GM12878 (cell line): ENCODE measurements at regions not wholly inside any gene's neighbourhood (a gene's known extent, or its start where the extent isn't known, plus 50 kb on each side); places are given as distances from the start of the nearest gene placed in this dataset.

Source experiments
- ATAC-seq: fragments of 200-7000 bp; cut with Tn5 transposase; 3 replicates; pipeline ENCODE4 v1.9.1; 2020; ENCODE audit warnings: mild to moderate bottlenecking, moderate library complexity
- BruUV-seq: library from RNA; stranded (reverse); fragments of 400-500 nt; replicated peaks from 2 replicates; lab custom pipeline; 2021; lab: Mats Ljungman, UMichigan
- CTCF ChIA-PET: fragments of 300-600 bp; sonication (Branson Sonifier 250); formaldehyde crosslinking; extraction: SDS; loops from one replicate; lab custom pipeline; 2021; ENCODE audit warnings: inconsistent platforms; lab: Yijun Ruan, JAX
- POLR2A ChIA-PET: fragments of 350-600 bp; formaldehyde crosslinking; extraction: SDS; loops from one replicate; lab custom pipeline; 2021; ENCODE audit warnings: inconsistent platforms; lab: Charles Lee
- RAD21 ChIA-PET: fragments of 300-600 bp; sonication (Branson Sonifier 250); formaldehyde crosslinking; loops from one replicate; lab custom pipeline; 2023; ENCODE audit warnings: antibody characterized with exemption; ENCODE audit not compliant: unreplicated experiment; lab: Charles Lee
- SMC1A ChIA-PET: fragments of 300-600 bp; sonication (Branson Sonifier 250); formaldehyde crosslinking; loops from one replicate; lab custom pipeline; 2023; ENCODE audit not compliant: unreplicated experiment, uncharacterized antibody; lab: Charles Lee
- DNase-seq: peaks from one replicate; pipeline ENCODE4 v3.0.0-alpha.2; 2011; ENCODE audit warnings: low read depth, low spot score
- FAIRE-seq: peaks from 3 replicates; lab custom pipeline; 2011; peaks lifted over from hg19 to GRCh38; lab: Jason Lieb, UNC
- H2AFZ ChIP-seq: 2 replicates; pipeline ENCODE4 v1.6.0; 2011; ENCODE audit warnings: low read depth, low read length, control low read depth; ENCODE audit not compliant: control insufficient read depth
- H3K27ac ChIP-seq: 2 replicates; pipeline ENCODE4 v1.5.1; 2011; ENCODE audit warnings: control low read depth; ENCODE audit not compliant: control insufficient read depth, insufficient read depth
- H3K27me3 ChIP-seq, 2 experiments: replicated peaks in 1 of 2; 2 replicates each; pipeline versions ENCODE4 v1.6.0 to v1.6.1; 2011; ENCODE audit warnings: low read length in 1 of 2; ENCODE audit not compliant: control insufficient read depth in 2 of 2, insufficient read depth in 2 of 2
- H3K36me3 ChIP-seq, 2 experiments: 2 replicates each; pipeline ENCODE4 v1.5.1; 2011; ENCODE audit warnings: low read length in 1 of 2; ENCODE audit not compliant: control insufficient read depth in 2 of 2, insufficient read depth in 2 of 2
- H3K4me1 ChIP-seq: 2 replicates; pipeline ENCODE4 v1.6.1; 2011; ENCODE audit warnings: mild to moderate bottlenecking, low read length, moderate library complexity, mixed read lengths; ENCODE audit not compliant: control insufficient read depth, insufficient read depth
- H3K4me2 ChIP-seq: 2 replicates; pipeline ENCODE4 v1.6.0; 2011; ENCODE audit warnings: control low read depth; ENCODE audit not compliant: control insufficient read depth, insufficient read depth
- H3K4me3 ChIP-seq: fragments of 200-600 bp; sonication (generic); 2 replicates; pipeline ENCODE4 v1.5.1; 2016
- H3K79me2 ChIP-seq: 2 replicates; pipeline ENCODE4 v1.6.0; 2011; ENCODE audit warnings: low read length; ENCODE audit not compliant: control insufficient read depth, insufficient read depth
- H3K9ac ChIP-seq: 2 replicates; pipeline ENCODE4 v1.8.0; 2011; ENCODE audit warnings: low read length, control low read depth, mixed read lengths; ENCODE audit not compliant: control insufficient read depth, insufficient read depth
- H3K9me3 ChIP-seq: replicated peaks from 3 replicates; pipeline ENCODE4 v1.5.1; 2011; ENCODE audit warnings: mild to moderate bottlenecking, low read length; ENCODE audit not compliant: control insufficient read depth, insufficient read depth
- H4K20me1 ChIP-seq: 2 replicates; pipeline ENCODE4 v1.6.0; 2011; ENCODE audit not compliant: control insufficient read depth, insufficient read depth
- CBFB ChIP-seq: IDR thresholded peaks from 2 replicates; pipeline ENCODE4 v1.6.1; 2016; ENCODE audit warnings: antibody characterized with exemption, low read depth
- FOXK2 ChIP-seq: fragments of 450-650 bp; IDR thresholded peaks from 2 replicates; pipeline ENCODE4 v1.6.1; 2017; ENCODE audit warnings: mild to moderate bottlenecking, moderate library complexity
- ZNF207 ChIP-seq: fragments of 450-650 bp; IDR thresholded peaks from 2 replicates; pipeline ENCODE4 v1.6.1; 2014; ENCODE audit warnings: antibody characterized with exemption, mild to moderate bottlenecking, borderline replicate concordance
- ZNF384 ChIP-seq: IDR thresholded peaks from 2 replicates; pipeline ENCODE4 v1.6.1; 2012; ENCODE audit warnings: low read depth, mild to moderate bottlenecking, low read length, improper control_type of control experiment, borderline replicate concordance
- ZZZ3 ChIP-seq: IDR thresholded peaks from 2 replicates; pipeline ENCODE4 v1.6.1; 2011; ENCODE audit warnings: low read depth; ENCODE audit not compliant: control insufficient read depth, insufficient read length
- WGBS: methylation state at CpG from one replicate; pipeline ENCODE4 v1.1.6; 2016; ENCODE audit warnings: low lambda C conversion rate; ENCODE audit not compliant: insufficient replicate concordance, insufficient coverage; ENCODE audit errors: missing lambda C conversion rate; 5-methylcytosine and 5-hydroxymethylcytosine counted together
- in situ Hi-C: fragments of 300-500 bp; cut with MboI; formaldehyde crosslinking; loops from 9 replicates; pipeline ENCODE4 v1.14.3; 2018; ENCODE audit warnings: mixed read lengths
- intact Hi-C: fragments of 100-400 bp; cut with micrococcal nuclease; formaldehyde crosslinking; loops from one replicate; pipeline ENCODE4 v1.14.2; 2022; ENCODE audit not compliant: unreplicated experiment
- TF ChIP-seq, protein P1 (sequence below): fragments of 150-350 bp; IDR thresholded peaks from 2 replicates; pipeline ENCODE4 v1.6.1; 2016; ENCODE audit warnings: low read depth, low read length
- TF ChIP-seq, protein P2 (sequence below): fragments of 450-650 bp; IDR thresholded peaks from 2 replicates; pipeline ENCODE4 v1.6.1; 2018; ENCODE audit warnings: mild to moderate bottlenecking, low read depth, moderate library complexity; ENCODE audit not compliant: partially characterized antibody

DNA sequence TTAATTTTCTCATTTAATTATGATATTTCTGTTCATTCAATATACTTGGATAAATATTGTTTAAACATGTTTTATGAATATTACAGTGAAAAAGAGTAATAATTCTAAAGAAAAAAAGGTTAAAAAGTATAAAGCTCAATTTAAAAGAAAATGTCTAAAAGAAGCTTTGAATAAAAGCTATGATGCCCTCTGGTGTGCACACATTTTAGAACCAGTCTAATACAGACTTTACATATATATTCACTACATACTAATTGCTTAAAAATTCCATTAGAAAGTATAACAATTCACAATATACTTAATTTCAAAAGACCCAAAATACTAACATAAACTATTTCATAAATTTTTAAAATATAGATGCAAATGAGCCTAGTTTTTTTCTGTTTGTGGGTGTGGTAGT lies 909.1 kb upstream of the ROBO1 start:
- RAD21 ChIA-PET: interaction anchor here (0.9 to 1.1 kb wide), 2 partner anchors 68 to 1156 kb away, joined by 3 to 4 read pairs; no protein-coding TSS in a partner anchor

DNA sequence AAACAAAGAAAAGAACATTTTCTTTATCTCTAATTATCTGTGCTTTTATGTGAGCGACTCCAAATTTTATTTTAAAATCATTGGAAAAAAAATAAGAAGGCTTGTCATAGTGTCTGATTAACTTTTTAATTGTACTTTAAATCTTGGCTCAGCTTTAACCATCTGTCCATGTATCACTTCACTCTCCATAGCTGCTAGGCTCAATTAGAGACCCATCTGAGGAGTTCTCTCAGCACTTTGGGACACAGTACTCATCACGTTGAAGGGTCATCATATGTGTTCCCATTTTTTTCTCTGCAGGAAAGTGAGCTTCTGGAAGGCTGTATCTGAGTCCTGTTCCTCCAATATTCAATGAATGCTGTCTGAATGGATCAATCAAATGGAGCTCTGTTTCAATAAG lies 908.5 kb upstream of the ROBO1 start:
- no peak overlapping the region for H3K9ac ChIP-seq
- ChIA-PET RAD21 (interaction anchor here (0.9 kb wide), 1 partner anchor 67 kb away, joined by 4 read pairs; no protein-coding TSS in a partner anchor), SMC1A (interaction anchor here (1.0 kb wide), 1 partner anchor 150 kb away, joined by 4 read pairs; no protein-coding TSS in a partner anchor), CTCF (interaction anchor here (0.8 to 1.5 kb wide), 3 partner anchors 11 to 150 kb away, joined by 3 to 7 read pairs (median 3); no protein-coding TSS in a partner anchor), POLR2A (no interaction called here)
- intact Hi-C loops: no loop called here
- no peaks in the 10 kb centered on the region for H3K36me3 ChIP-seq
- no peaks in the 10 kb centered on the region for H3K9me3 ChIP-seq
- no peak overlapping the region for H3K4me2 ChIP-seq
- DNase-seq: no peak
- H3K4me1 ChIP-seq: no peaks in the 10 kb centered on the region
- no peaks in the 10 kb centered on the region for H4K20me1 ChIP-seq
- no peaks in the 10 kb centered on the region for H3K79me2 ChIP-seq
- ATAC-seq: no peak
- FAIRE-seq: no peak
- H3K27ac ChIP-seq: no peak overlapping the region
- WGBS: 42% methylated on average over 2 of the region's 2 CpGs
- no peak overlapping the region for H3K4me3 ChIP-seq
- BruUV-seq: no TSS peak
- H3K27me3 ChIP-seq: no peaks in the 10 kb centered on the region
- H2AFZ ChIP-seq: no peak overlapping the region
- in situ Hi-C loops: no loop called here
- TF ChIP-seq ZNF384: no peak
- TF ChIP-seq ZNF207: no peak
- no peak for TF ChIP-seq CBFB
- TF ChIP-seq, protein P1, sequence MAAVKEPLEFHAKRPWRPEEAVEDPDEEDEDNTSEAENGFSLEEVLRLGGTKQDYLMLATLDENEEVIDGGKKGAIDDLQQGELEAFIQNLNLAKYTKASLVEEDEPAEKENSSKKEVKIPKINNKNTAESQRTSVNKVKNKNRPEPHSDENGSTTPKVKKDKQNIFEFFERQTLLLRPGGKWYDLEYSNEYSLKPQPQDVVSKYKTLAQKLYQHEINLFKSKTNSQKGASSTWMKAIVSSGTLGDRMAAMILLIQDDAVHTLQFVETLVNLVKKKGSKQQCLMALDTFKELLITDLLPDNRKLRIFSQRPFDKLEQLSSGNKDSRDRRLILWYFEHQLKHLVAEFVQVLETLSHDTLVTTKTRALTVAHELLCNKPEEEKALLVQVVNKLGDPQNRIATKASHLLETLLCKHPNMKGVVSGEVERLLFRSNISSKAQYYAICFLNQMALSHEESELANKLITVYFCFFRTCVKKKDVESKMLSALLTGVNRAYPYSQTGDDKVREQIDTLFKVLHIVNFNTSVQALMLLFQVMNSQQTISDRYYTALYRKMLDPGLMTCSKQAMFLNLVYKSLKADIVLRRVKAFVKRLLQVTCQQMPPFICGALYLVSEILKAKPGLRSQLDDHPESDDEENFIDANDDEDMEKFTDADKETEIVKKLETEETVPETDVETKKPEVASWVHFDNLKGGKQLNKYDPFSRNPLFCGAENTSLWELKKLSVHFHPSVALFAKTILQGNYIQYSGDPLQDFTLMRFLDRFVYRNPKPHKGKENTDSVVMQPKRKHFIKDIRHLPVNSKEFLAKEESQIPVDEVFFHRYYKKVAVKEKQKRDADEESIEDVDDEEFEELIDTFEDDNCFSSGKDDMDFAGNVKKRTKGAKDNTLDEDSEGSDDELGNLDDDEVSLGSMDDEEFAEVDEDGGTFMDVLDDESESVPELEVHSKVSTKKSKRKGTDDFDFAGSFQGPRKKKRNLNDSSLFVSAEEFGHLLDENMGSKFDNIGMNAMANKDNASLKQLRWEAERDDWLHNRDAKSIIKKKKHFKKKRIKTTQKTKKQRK: no peak
- TF ChIP-seq, protein P2, sequence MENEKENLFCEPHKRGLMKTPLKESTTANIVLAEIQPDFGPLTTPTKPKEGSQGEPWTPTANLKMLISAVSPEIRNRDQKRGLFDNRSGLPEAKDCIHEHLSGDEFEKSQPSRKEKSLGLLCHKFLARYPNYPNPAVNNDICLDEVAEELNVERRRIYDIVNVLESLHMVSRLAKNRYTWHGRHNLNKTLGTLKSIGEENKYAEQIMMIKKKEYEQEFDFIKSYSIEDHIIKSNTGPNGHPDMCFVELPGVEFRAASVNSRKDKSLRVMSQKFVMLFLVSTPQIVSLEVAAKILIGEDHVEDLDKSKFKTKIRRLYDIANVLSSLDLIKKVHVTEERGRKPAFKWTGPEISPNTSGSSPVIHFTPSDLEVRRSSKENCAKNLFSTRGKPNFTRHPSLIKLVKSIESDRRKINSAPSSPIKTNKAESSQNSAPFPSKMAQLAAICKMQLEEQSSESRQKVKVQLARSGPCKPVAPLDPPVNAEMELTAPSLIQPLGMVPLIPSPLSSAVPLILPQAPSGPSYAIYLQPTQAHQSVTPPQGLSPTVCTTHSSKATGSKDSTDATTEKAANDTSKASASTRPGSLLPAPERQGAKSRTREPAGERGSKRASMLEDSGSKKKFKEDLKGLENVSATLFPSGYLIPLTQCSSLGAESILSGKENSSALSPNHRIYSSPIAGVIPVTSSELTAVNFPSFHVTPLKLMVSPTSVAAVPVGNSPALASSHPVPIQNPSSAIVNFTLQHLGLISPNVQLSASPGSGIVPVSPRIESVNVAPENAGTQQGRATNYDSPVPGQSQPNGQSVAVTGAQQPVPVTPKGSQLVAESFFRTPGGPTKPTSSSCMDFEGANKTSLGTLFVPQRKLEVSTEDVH: no peak

More for the DNA sequence above, 909.1 kb upstream of the ROBO1 start:
- BruUV-seq: no TSS peak
- Histone ChIP-seq H3K36me3 (no peaks in the 10 kb centered on the region), H3K4me3 (no peak overlapping the region), H3K27me3 (no peaks in the 10 kb centered on the region), H3K9ac (no peak overlapping the region), H3K79me2 (no peaks in the 10 kb centered on the region), H2AFZ (no peak overlapping the region), H4K20me1 (no peaks in the 10 kb centered on the region), H3K27ac (no peak overlapping the region), H3K4me2 (no peak overlapping the region), H3K9me3 (no peaks in the 10 kb centered on the region), H3K4me1 (no peaks in the 10 kb centered on the region)
- DNase-seq: no peak
- in situ Hi-C loops (no loop called here), intact Hi-C loops (no loop called here)
- POLR2A ChIA-PET: no interaction called here
- SMC1A ChIA-PET: interaction anchor here (1.0 kb wide), 1 partner anchor 151 kb away, joined by 4 read pairs; no protein-coding TSS in a partner anchor
- no peak for ATAC-seq
- TF ChIP-seq FOXK2 (no peak), ZZZ3 (no peak)
- CTCF ChIA-PET: interaction anchor here (0.7 to 1.5 kb wide), 4 partner anchors 10 to 434 kb away, joined by 3 to 7 read pairs (median 3); no protein-coding TSS in a partner anchor
- FAIRE-seq: no peak
